RWPE2 (cell line): ENCODE measurements at regions not wholly inside any gene's neighbourhood (a gene's known extent, or its start where the extent isn't known, plus 50 kb on each side); places are given as distances from the start of the nearest gene placed in this dataset.

Experiments used
- ATAC-seq: fragments of 200-7000 bp; cut with Tn5 transposase; 3 replicates; pipeline ENCODE4 v1.9.1; 2021; ENCODE audit warnings: low read depth
- DNase-seq: peaks from one replicate; pipeline ENCODE4 v3.0.0-alpha.2; 2020; ENCODE audit warnings: low spot score
- H3K27ac ChIP-seq: fragments of 450-650 bp; 2 replicates; pipeline ENCODE4 v1.5.1; 2017; ENCODE audit warnings: mild to moderate bottlenecking; ENCODE audit not compliant: poor library complexity, severe bottlenecking
- H3K27me3 ChIP-seq: fragments of 250-450 bp; sonication (Bioruptor Pico); 2 replicates; pipeline ENCODE4 v1.5.1; 2021; ENCODE audit warnings: mild to moderate bottlenecking, moderate library complexity; ENCODE audit not compliant: insufficient read depth, poor library complexity, severe bottlenecking
- H3K36me3 ChIP-seq: fragments of 250-450 bp; sonication (Bioruptor Pico); 2 replicates; pipeline ENCODE4 v1.5.1; 2020; ENCODE audit warnings: low read depth, mild to moderate bottlenecking, moderate library complexity
- H3K4me1 ChIP-seq: fragments of 250-450 bp; sonication (Bioruptor Pico); 2 replicates; pipeline ENCODE4 v1.5.1; 2021; ENCODE audit warnings: mild to moderate bottlenecking, moderate library complexity; ENCODE audit not compliant: insufficient read depth, poor library complexity, severe bottlenecking
- H3K4me3 ChIP-seq: fragments of 250-450 bp; sonication (Bioruptor Pico); 2 replicates; pipeline ENCODE4 v1.5.1; 2021; ENCODE audit warnings: mild to moderate bottlenecking, moderate library complexity; ENCODE audit not compliant: severe bottlenecking
- H3K9me3 ChIP-seq: fragments of 250-450 bp; sonication (Bioruptor Pico); 2 replicates; pipeline ENCODE4 v1.5.1; 2021; ENCODE audit warnings: mild to moderate bottlenecking, moderate library complexity; ENCODE audit not compliant: severe bottlenecking
- CTCF ChIP-seq: fragments of 450-650 bp; IDR thresholded peaks from one replicate; pipeline ENCODE4 v1.5.1; 2017; ENCODE audit warnings: mild to moderate bottlenecking, moderate library complexity; ENCODE audit not compliant: poor library complexity, severe bottlenecking

DNA sequence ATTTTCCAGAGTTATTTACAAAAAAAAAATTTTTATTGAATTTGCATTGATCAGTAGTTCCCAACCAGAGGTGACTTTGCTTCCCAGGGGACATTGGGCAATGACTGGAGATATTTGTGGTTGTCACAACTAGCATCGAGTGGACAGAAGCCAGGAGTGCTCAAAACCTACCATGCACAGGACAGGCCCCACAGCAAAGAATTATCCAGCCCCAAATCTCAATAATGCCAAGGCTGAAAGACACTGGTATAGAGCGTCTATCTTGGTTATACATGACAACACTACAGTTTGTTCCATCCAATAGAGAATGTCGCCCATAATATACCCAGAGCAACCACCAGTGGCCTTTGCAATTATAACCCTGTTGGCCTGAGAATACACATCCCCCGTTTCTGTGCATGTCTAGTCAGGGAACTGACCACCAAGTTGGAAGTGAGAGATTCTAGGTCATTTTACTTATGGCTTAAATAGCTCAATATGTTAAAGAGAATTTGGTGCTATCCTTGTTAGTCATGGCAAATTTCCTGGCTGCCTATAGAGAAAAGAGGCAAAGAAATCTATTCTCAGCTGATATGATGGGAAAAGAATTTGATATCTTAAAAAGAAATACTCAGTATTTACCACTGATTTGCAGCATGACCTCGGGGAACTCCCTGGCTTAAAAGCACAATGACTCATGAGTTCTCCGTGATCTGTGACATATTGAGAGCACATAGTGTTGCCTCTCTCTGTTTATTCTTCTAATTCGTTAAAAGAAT is 76.0 kb upstream of the ADTRP start:
- no peak for DNase-seq
- peak; percentile 75 for ATAC-seq
- Histone ChIP-seq H3K4me1 (peaks cover 6% of the 10 kb centered on the region), H3K36me3 (no peaks in the 10 kb centered on the region), H3K9me3 (no peaks in the 10 kb centered on the region), H3K27me3 (no peaks in the 10 kb centered on the region), H3K27ac (no peak overlapping the region), H3K4me3 (no peak overlapping the region)
- TF ChIP-seq CTCF, result no peak

GRCh38 chr6:11853678-11854407 is 75.2 kb upstream of the ADTRP start:
- Histone ChIP-seq H3K27ac (no peak overlapping the region), H3K36me3 (no peaks in the 10 kb centered on the region), H3K9me3 (no peaks in the 10 kb centered on the region), H3K27me3 (no peaks in the 10 kb centered on the region), H3K4me1 (peaks cover 6% of the 10 kb centered on the region), H3K4me3 (no peak overlapping the region)
- TF ChIP-seq CTCF, result no peak
- no peak for DNase-seq
- ATAC-seq, result no peak

GRCh38 chr6:11852061-11852651 is 73.6 kb upstream of the ADTRP start:
- ATAC-seq, result no peak

DNA sequence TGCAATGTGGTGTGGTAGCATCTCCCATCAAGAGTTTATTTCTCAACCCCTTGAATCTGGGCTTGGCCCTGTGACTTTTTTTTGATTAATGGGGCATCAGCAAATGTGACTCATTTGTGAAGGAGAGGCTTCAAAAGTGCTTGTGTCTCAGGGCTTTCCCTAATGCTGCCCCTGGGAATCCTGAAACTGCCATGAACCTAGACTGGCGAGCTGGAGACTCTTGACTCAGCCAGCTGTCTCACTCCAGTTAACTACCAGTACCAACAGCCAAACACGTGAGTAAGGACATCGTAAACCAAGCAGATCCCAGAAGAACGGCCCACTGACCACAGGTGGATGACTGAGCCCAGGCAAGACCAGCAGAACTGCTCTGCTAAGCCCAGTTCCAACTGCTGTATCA is 72.8 kb upstream of the ADTRP start:
- Histone ChIP-seq H3K4me3 (no peak overlapping the region), H3K9me3 (no peaks in the 10 kb centered on the region), H3K36me3 (no peaks in the 10 kb centered on the region), H3K27me3 (no peaks in the 10 kb centered on the region), H3K27ac (no peak overlapping the region), H3K4me1 (peaks cover 6% of the 10 kb centered on the region)
- no peak for DNase-seq
- ATAC-seq, result peak; percentile 70
- TF ChIP-seq CTCF, result no peak

More at GRCh38 chr6:11852061-11852651, 73.6 kb upstream of the ADTRP start:
- no peak for DNase-seq
- H3K4me3 ChIP-seq, result no peak overlapping the region
- no peaks in the 10 kb centered on the region for H3K27me3 ChIP-seq
- H3K9me3 ChIP-seq, result no peaks in the 10 kb centered on the region
- no peak overlapping the region for H3K27ac ChIP-seq
- TF ChIP-seq CTCF, result no peak
- H3K4me1 ChIP-seq, result peaks cover 6% of the 10 kb centered on the region
- no peaks in the 10 kb centered on the region for H3K36me3 ChIP-seq
